GM20000 (cell line): ENCODE measurements at regions not wholly inside any gene's neighbourhood (a gene's known extent, or its start where the extent isn't known, plus 50 kb on each side); places are given as distances from the start of the nearest gene placed in this dataset.
"Not testable (repeated sequence)": the region's sequence is repeated elsewhere in the genome, so short reads cannot be mapped to it uniquely, and the experiment has no call there.

Experiments used
- DNase-seq: peaks from one replicate; pipeline ENCODE4 v3.0.0; 2012; ENCODE audit warnings: low spot score
- TF ChIP-seq, protein P1 (sequence below): IDR thresholded peaks from 2 replicates; pipeline ENCODE4 v1.5.1; 2012; ENCODE audit warnings: mild to moderate bottlenecking, control low read depth; ENCODE audit errors: extremely low read depth, missing control alignments

DNA sequence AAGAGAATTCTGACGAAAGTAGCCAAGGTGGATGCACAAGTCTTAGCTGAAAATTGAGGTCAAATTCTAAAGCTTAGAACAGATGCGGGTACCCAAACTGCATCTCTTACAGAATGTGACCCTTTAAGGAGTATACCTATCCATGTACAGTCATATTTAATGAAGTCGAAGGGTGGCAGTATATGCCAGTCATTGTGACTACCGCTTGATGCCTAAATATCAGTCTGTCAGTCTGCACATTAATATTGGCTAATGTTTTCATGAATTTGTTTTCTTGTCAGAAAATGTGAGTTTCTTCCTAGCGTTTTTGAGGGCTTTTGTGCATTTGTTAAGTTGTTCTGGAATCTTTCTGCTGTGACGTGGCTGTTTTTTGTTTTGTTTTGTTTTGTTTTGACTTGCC, 264.5 kb upstream of the ELAVL2 start:
- DNase-seq: no peak
- TF ChIP-seq, protein P1, sequence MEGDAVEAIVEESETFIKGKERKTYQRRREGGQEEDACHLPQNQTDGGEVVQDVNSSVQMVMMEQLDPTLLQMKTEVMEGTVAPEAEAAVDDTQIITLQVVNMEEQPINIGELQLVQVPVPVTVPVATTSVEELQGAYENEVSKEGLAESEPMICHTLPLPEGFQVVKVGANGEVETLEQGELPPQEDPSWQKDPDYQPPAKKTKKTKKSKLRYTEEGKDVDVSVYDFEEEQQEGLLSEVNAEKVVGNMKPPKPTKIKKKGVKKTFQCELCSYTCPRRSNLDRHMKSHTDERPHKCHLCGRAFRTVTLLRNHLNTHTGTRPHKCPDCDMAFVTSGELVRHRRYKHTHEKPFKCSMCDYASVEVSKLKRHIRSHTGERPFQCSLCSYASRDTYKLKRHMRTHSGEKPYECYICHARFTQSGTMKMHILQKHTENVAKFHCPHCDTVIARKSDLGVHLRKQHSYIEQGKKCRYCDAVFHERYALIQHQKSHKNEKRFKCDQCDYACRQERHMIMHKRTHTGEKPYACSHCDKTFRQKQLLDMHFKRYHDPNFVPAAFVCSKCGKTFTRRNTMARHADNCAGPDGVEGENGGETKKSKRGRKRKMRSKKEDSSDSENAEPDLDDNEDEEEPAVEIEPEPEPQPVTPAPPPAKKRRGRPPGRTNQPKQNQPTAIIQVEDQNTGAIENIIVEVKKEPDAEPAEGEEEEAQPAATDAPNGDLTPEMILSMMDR: no peak

DNA sequence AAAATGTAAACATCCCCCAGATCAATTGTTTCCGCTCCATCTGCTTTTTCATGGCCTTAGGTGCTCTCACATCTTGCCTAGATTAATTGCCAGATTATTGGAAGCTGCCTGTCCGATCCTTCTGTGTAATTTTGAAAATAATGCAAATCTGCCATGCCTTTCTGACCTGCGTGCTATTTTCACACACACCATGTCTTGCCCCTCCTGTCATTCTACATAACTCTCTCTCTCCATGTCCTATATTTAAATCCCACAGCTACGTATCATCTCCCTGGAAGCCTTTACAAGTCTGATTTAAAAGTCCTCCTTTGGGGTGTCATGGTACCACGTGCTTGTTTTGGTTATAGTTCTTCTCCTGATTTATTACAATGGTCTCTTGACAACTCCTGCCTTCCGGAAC, 247.6 kb upstream of the ELAVL2 start:
- DNase-seq: no peak
- TF ChIP-seq, protein P1: no peak

DNA sequence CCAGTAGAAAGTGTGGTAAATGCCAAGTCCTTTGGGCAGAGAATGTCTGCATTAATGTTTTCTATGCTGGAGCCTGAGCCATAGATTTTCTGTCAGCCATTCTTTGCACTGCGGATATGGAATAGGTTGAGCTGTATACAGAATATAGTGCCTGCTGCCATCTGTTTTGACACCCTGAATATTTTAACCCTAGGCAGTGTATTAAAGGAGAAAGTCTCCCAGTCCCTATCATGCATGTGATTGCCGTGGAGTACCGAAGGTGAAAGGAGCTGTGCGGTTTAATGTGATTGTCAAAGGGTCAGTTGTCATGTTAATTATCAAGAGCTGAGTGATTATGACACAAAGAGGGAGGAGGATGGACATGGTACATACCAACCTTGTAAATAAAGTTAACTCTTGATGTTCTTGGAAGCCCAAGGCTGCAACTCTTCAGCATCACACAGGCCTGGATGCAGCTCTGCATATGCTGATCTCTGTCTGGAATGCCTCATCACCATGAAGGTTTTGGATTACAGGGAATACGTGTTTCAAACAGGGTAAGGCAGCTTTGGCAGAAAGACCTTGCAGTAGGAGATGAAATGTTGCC, 247.1 kb upstream of the ELAVL2 start:
- no peak for DNase-seq
- TF ChIP-seq, protein P1: no peak

DNA sequence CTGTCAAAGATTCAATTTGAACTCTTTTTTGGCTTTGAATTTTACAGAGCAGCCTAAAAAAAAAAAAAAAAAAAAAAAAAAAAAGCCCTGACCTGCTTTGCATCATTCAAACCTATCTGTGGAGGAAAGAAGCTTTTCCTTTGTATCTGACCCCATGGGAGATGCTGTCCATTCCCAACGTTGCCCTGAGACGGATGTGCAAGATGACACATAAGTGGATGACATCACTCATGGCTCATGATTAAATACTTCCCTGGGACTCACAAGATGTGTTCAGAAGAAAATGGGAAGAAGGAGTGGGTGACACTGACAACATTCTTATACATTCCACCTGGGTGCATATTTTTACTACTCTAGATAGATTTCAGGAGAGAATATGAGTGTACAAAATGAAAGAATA, 245.7 kb upstream of the ELAVL2 start:
- DNase-seq: no peak
- TF ChIP-seq, protein P1: no peak

DNA sequence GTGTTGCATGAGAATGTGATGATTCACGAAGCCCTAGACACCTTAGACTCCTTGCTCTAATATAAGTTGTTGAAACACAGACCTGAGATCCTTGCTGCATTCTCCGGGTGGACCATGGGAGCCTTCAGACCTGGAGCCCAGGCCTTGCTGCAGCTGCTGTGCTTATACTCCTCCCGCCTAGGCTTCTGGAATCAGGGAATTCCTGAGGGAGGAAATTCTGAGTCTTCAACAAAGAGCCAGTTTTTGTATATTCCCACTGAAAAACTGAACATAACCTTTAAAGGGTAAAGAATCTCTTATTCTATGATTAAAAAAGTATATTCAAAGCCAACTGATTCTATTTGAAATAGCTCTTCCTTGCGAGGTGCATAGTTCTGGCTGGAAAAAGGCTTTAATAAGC, 245.1 kb upstream of the ELAVL2 start:
- TF ChIP-seq, protein P1: no peak
- DNase-seq: no peak

DNA sequence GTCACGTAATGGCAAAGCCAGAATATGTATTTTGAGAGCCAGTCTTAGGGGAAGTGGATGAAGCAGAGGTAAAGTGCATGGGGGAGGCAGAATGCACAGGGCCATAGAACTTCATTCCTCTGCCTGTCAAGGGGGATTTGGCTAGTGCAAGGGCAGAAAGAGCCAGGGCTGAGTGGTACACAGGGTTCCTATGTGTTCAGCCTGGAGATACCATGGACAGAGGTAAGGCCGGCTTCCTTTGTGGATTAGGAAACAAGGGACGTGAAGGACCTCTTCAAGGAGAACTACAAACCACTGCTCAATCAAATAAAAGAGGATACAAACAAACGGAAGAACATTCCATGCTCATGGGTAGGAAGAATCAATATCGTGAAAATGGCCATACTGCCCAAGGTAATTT, 241.1 kb upstream of the ELAVL2 start:
- not testable (repeated sequence) for DNase-seq

DNA sequence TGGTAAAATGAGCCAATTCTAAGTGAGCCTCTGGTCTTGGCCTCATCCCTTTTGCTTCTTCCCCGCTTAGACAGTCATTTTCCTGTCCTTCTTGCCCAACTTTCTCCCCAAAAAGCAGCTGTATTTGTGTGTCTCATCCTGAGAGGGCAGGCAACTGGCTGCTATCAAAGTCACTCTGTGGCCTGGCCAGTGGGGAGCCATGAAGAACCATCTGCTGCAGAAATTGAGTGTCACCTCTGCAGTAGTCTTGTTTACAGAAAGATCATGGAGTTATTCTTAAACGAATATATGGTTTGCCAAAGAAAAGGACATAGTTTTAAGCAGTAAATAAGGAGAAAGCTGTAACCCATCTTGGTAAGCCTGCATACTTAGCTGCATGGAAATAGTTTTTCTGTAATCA, 233.6 kb upstream of the ELAVL2 start:
- DNase-seq: no peak
- TF ChIP-seq, protein P1: no peak

DNA sequence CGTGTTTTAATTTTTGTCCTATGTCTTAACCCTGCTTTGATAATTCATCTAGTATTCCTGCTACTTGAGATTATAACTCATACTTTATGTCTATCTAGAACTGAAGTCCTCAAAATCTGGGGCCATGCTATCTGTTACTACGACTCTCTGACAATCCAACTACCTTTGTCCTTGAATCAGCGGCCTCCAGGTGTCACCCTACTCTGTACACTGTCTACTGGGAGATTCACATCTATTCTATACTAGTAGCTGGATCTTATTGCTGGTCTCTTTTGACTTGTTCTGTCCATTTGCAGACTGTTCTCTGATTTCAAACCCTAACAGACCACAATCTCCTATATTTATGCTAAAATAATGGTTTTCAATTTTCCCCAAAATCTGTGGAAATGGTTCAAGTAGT, 225.5 kb upstream of the ELAVL2 start:
- DNase-seq: no peak
- TF ChIP-seq, protein P1: no peak

DNA sequence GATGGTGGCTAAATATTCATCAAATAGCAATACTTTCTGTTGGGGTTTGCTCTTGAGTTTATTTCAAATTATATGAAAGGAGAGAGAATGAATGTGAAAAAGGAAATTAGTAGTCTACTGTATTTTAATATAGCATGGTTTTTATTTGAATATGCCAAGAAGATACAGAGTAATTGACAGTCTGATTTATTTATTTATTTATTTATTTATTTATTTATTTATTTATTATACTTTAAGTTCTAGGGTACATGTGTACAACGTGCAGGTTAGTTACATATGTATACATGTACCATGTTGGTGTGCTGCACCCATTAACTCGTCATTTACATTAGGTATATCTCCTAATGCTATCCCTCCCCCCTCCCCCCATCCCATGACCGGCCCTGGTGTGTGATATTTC, 224.2 kb upstream of the ELAVL2 start:
- DNase-seq: not testable (repeated sequence)
